ENCODE measurements at regions not wholly inside any gene's neighbourhood (a gene's known extent, or its start where the extent isn't known, plus 50 kb on each side); places are given as distances from the start of the nearest gene placed in this dataset.

- Histone ChIP-seq H3K23me2 (ENCODE audit: insufficient read length, low read depth, low read length, poor library complexity, severe bottlenecking) (no peaks in the 10 kb centered on the region), H3K18ac (ENCODE audit: insufficient read length, low read depth, low read length) (no peak overlapping the region), H3K9ac (ENCODE audit: extremely low read depth, insufficient read length, low read length) (no peak overlapping the region), H3K4me2 (ENCODE audit: insufficient read depth, insufficient read length, low read length) (no peak overlapping the region), H4K20me1 (ENCODE audit: control insufficient read depth, insufficient read depth, insufficient read length) (no peaks in the 10 kb centered on the region), H3K4me1 (ENCODE audit: insufficient read depth, low read length) (no peaks in the 10 kb centered on the region), H2BK15ac (ENCODE audit: low read depth, low read length) (no peak overlapping the region), H3K27ac (ENCODE audit: insufficient read length, low read depth, low read length) (no peak overlapping the region), H3T11ph (ENCODE audit: low read length) (no peak overlapping the region), H3K23ac (ENCODE audit: insufficient read length, low read depth, low read length) (no peak overlapping the region), H2AFZ (ENCODE audit: low read length) (no peak overlapping the region), H3K79me2 (ENCODE audit: insufficient read depth, low read length) (no peaks in the 10 kb centered on the region), H3K79me1 (ENCODE audit: insufficient read depth, low read depth, low read length, poor library complexity, severe bottlenecking) (no peaks in the 10 kb centered on the region), H3K9me3 (ENCODE audit: control insufficient read depth, low read depth, low read length) (no peaks in the 10 kb centered on the region), H2BK12ac (ENCODE audit: insufficient read length, low read depth, low read length) (no peak overlapping the region), H3K4ac (ENCODE audit: low read depth, low read length) (no peak overlapping the region), H2AK5ac (ENCODE audit: insufficient read length, low read length) (no peak overlapping the region), H2BK5ac (ENCODE audit: insufficient read length, low read length) (no peak overlapping the region), H2BK120ac (ENCODE audit: low read depth, low read length, poor library complexity, severe bottlenecking) (no peak overlapping the region), H4K8ac (replicated peaks; ENCODE audit: insufficient read length, low read depth, low read length) (no peak overlapping the region), H2BK20ac (ENCODE audit: low read depth, low read length, poor library complexity, severe bottlenecking) (no peak overlapping the region), H3K27me3 (ENCODE audit: insufficient read depth, low read length) (no peaks in the 10 kb centered on the region), H4K5ac (ENCODE audit: insufficient read length, low read depth, low read length) (no peak overlapping the region), H4K91ac (ENCODE audit: insufficient read length, low read depth, low read length) (no peak overlapping the region), H3K14ac (ENCODE audit: insufficient read depth, low read length) (no peak overlapping the region), H3K56ac (ENCODE audit: insufficient read length, low read depth, low read length) (no peak overlapping the region)
- peaks cover 24 to 36% of the 10 kb centered on the region in 2 experiments for H3K9me3 Mint-ChIP-seq
- no peaks in the 10 kb centered on the region for H3K4me1 Mint-ChIP-seq
- H3K27ac Mint-ChIP-seq = no peak overlapping the region
- H3K27me3 Mint-ChIP-seq (ENCODE audit: low read depth) = no peaks in the 10 kb centered on the region; the same call in 1 of the 2 replicates
- H3K4me3 Mint-ChIP-seq = no peak overlapping the region
- TF ChIP-seq CTCF (conservative IDR thresholded peaks at IDR 0.05) = no peak
- peaks cover 2 to 16% (median 8%) of the 10 kb centered on the region in 3 experiments for H3K36me3 Mint-ChIP-seq (ENCODE audit: insufficient read depth in 1 of 3, low read depth in 3 of 3)
- no CpG with 5 or more reads among the region's 1 CpG for WGBS (ENCODE audit: extremely low coverage, insufficient read length, low lambda C conversion rate)
- no peak for DNase-seq
Measured at GRCh38 chr4:13763707-13764106, 136.2 kb upstream of the BOD1L1 start.

All from H9 (cell line).